K562 (cell line): ENCODE measurements at regions not wholly inside any gene's neighbourhood (a gene's known extent, or its start where the extent isn't known, plus 50 kb on each side); places are given as distances from the start of the nearest gene placed in this dataset.

Experiments used
- ATAC-seq: fragments of 200-7000 bp; cut with Tn5 transposase; 3 replicates; pipeline ENCODE4 v1.9.1; 2020; ENCODE audit warnings: moderate library complexity
- BruUV-seq: library from RNA; stranded (reverse); fragments of 400-500 nt; replicated peaks from 2 replicates; lab custom pipeline; 2021; lab: Mats Ljungman, UMichigan
- CTCF ChIA-PET: fragments of 300-600 bp; formaldehyde crosslinking; extraction: SDS; loops from one replicate; lab custom pipeline; 2021; ENCODE audit warnings: low intra/inter-chr PET ratio; lab: Yijun Ruan, JAX
- POLR2A ChIA-PET: fragments of 300-600, 350-650 bp; sonication (Branson Sonifier 250); formaldehyde crosslinking; extraction: SDS; loops from one replicate; lab custom pipeline; 2021; ENCODE audit warnings: antibody characterized with exemption, inconsistent platforms; lab: Yijun Ruan, JAX
- DNase-seq, 4 experiments: peaks; one replicate each; pipeline versions ENCODE4 v3.0.0 to v3.0.0-alpha.2; 2011 to 2018; ENCODE audit warnings: low spot score in 3 of 4, mixed read lengths in 3 of 4; ENCODE audit errors: extremely low read depth in 1 of 4
- FAIRE-seq: peaks from 2 replicates; lab custom pipeline; 2011; peaks lifted over from hg19 to GRCh38; lab: Jason Lieb, UNC
- H2AFZ ChIP-seq: 2 replicates; pipeline ENCODE4 v1.6.0; 2011; ENCODE audit warnings: low read depth, low read length, control low read depth, inconsistent platforms
- H3K27ac ChIP-seq: fragments of 200-600 bp; 3 replicates; pipeline ENCODE4 v1.8.0; 2011; ENCODE audit warnings: low read depth, mild to moderate bottlenecking, control low read depth, inconsistent platforms, low read length, moderate library complexity, mixed read lengths; ENCODE audit errors: extremely low read depth
- H3K27me3 ChIP-seq, 2 experiments: fragments of 300-600 bp in 1 of 2; 2 replicates in 1 of 2; 3 replicates in 1 of 2; pipeline versions ENCODE4 v1.6.0 to v1.8.0; 2011; ENCODE audit warnings: inconsistent platforms in 2 of 2, low read length in 2 of 2, mild to moderate bottlenecking in 1 of 2, mixed read lengths in 1 of 2, moderate library complexity in 1 of 2; ENCODE audit not compliant: control insufficient read depth in 2 of 2, insufficient read depth in 2 of 2
- H3K36me3 ChIP-seq: fragments of 300-600 bp; 3 replicates; pipeline ENCODE4 v1.8.0; 2011; ENCODE audit warnings: mild to moderate bottlenecking, low read length, inconsistent platforms; ENCODE audit not compliant: control insufficient read depth, insufficient read depth
- H3K4me1 ChIP-seq, 2 experiments: fragments of 200-600 bp in 1 of 2; replicated peaks in 1 of 2; 2 replicates in 1 of 2; 3 replicates in 1 of 2; pipeline versions ENCODE4 v1.5.1 to v1.8.0; 2011; ENCODE audit warnings: inconsistent platforms in 2 of 2, low read length in 2 of 2, mild to moderate bottlenecking in 1 of 2, mixed read lengths in 1 of 2, moderate library complexity in 1 of 2; ENCODE audit not compliant: control insufficient read depth in 2 of 2, insufficient read depth in 2 of 2
- H3K4me2 ChIP-seq: 2 replicates; pipeline ENCODE4 v1.6.1; 2011; ENCODE audit warnings: low read length, control low read depth, inconsistent platforms, mixed read lengths; ENCODE audit not compliant: insufficient read depth
- H3K4me3 ChIP-seq: fragments of 200-600 bp; sonication (generic), shearing (Covaris generic); 2 replicates; pipeline ENCODE4 v1.5.1; 2016; ENCODE audit warnings: control low read depth, inconsistent platforms
- H3K79me2 ChIP-seq: fragments of 200-600 bp; 3 replicates; pipeline ENCODE4 v1.8.0; 2011; ENCODE audit warnings: low read length, inconsistent platforms; ENCODE audit not compliant: control insufficient read depth, insufficient read depth
- H3K9ac ChIP-seq, 2 experiments: 2 replicates each; pipeline versions ENCODE4 v1.6.0 to v1.6.1; 2011; ENCODE audit warnings: low read depth in 2 of 2, low read length in 2 of 2, control low read depth in 1 of 2, inconsistent platforms in 1 of 2, mild to moderate bottlenecking in 1 of 2, mixed read lengths in 1 of 2; ENCODE audit not compliant: insufficient read depth in 1 of 2
- H3K9me1 ChIP-seq: one replicate; pipeline ENCODE4 v1.6.0; 2011; ENCODE audit warnings: inconsistent platforms, mild to moderate bottlenecking, low read length, moderate library complexity; ENCODE audit not compliant: control insufficient read depth, insufficient read depth
- H3K9me3 ChIP-seq: replicated peaks from 2 replicates; pipeline ENCODE4 v1.5.1; 2011; ENCODE audit warnings: low read depth, low read length, inconsistent platforms; ENCODE audit not compliant: control insufficient read depth, insufficient read depth
- H4K20me1 ChIP-seq: replicated peaks from 2 replicates; pipeline ENCODE4 v1.6.1; 2011; ENCODE audit warnings: low read length, inconsistent platforms, mixed read lengths; ENCODE audit not compliant: control insufficient read depth, insufficient read depth
- ATF4 ChIP-seq: fragments of 450-650 bp; formaldehyde crosslinking; IDR thresholded peaks from 2 replicates; pipeline ENCODE4 v1.4.0; 2022; ENCODE audit warnings: mild to moderate bottlenecking, moderate library complexity
- CREB5 ChIP-seq: fragments of 250-450 bp; sonication (Bioruptor Pico); IDR thresholded peaks from 2 replicates; pipeline ENCODE4 v1.5.0; 2020; ENCODE audit warnings: mild to moderate bottlenecking
- OTX1 ChIP-seq: fragments of 450-650 bp; formaldehyde crosslinking; IDR thresholded peaks from 2 replicates; pipeline ENCODE4 v1.4.0; 2022; ENCODE audit warnings: mild to moderate bottlenecking
- PBX2 ChIP-seq, 2 experiments: IDR thresholded peaks in 1 of 2; conservative IDR thresholded peaks in 1 of 2; 2 replicates each; pipeline ENCODE4 v1.6.1; 2016; ENCODE audit warnings: low read depth in 2 of 2, mild to moderate bottlenecking in 1 of 2, missing compliant biosample characterization in 1 of 2, missing genetic modification characterization in 1 of 2, moderate library complexity in 1 of 2
- WGBS: fragments of 100-300 bp; shearing (Covaris generic); methylation state at CpG from one replicate; pipeline ENCODE4 v1.1.6; 2016; ENCODE audit warnings: low coverage, mixed read lengths; ENCODE audit not compliant: insufficient coverage; ENCODE audit errors: missing lambda C conversion rate; 5-methylcytosine and 5-hydroxymethylcytosine counted together
- in situ Hi-C: fragments of 300-500 bp; cut with MboI; formaldehyde crosslinking; loops from 4 replicates; pipeline ENCODE4 v1.15.0; 2018; ENCODE audit warnings: inconsistent platforms, mixed read lengths
- intact Hi-C: fragments of 100-400 bp; cut with micrococcal nuclease; formaldehyde crosslinking; loops from 2 replicates; pipeline ENCODE4 v1.14.2; 2022
- TF ChIP-seq, protein P1 (sequence below): fragments of 450-650 bp; IDR thresholded peaks from 2 replicates; pipeline ENCODE4 v1.6.1; 2016; ENCODE audit warnings: mild to moderate bottlenecking, moderate library complexity

- POLR2A ChIA-PET: no interaction called here
- no peak overlapping the region for H3K4me2 ChIP-seq
- H3K4me3 ChIP-seq: no peak overlapping the region
- no peaks in the 10 kb centered on the region for H3K9me1 ChIP-seq
- FAIRE-seq (no peak), ATAC-seq (no peak), DNase-seq (no peak)
- intact Hi-C loops (no loop called here), in situ Hi-C loops (no loop called here)
- no peak overlapping the region for H3K9ac ChIP-seq
- BruUV-seq: no TSS peak
- no peaks in the 10 kb centered on the region for H3K36me3 ChIP-seq
- H3K4me1 ChIP-seq: no peaks in the 10 kb centered on the region
- CTCF ChIA-PET: no interaction called here
- no peaks in the 10 kb centered on the region for H3K27me3 ChIP-seq
- no peaks in the 10 kb centered on the region for H4K20me1 ChIP-seq
- H3K79me2 ChIP-seq: no peaks in the 10 kb centered on the region
- H3K27ac ChIP-seq: no peak overlapping the region
- H3K9me3 ChIP-seq: peaks cover 1% of the 10 kb centered on the region; the same call in 1 of the 2 replicates
- 0% methylated on average over 4 of the region's 4 CpGs for WGBS
- H2AFZ ChIP-seq: no peak overlapping the region
- TF ChIP-seq, protein P1, sequence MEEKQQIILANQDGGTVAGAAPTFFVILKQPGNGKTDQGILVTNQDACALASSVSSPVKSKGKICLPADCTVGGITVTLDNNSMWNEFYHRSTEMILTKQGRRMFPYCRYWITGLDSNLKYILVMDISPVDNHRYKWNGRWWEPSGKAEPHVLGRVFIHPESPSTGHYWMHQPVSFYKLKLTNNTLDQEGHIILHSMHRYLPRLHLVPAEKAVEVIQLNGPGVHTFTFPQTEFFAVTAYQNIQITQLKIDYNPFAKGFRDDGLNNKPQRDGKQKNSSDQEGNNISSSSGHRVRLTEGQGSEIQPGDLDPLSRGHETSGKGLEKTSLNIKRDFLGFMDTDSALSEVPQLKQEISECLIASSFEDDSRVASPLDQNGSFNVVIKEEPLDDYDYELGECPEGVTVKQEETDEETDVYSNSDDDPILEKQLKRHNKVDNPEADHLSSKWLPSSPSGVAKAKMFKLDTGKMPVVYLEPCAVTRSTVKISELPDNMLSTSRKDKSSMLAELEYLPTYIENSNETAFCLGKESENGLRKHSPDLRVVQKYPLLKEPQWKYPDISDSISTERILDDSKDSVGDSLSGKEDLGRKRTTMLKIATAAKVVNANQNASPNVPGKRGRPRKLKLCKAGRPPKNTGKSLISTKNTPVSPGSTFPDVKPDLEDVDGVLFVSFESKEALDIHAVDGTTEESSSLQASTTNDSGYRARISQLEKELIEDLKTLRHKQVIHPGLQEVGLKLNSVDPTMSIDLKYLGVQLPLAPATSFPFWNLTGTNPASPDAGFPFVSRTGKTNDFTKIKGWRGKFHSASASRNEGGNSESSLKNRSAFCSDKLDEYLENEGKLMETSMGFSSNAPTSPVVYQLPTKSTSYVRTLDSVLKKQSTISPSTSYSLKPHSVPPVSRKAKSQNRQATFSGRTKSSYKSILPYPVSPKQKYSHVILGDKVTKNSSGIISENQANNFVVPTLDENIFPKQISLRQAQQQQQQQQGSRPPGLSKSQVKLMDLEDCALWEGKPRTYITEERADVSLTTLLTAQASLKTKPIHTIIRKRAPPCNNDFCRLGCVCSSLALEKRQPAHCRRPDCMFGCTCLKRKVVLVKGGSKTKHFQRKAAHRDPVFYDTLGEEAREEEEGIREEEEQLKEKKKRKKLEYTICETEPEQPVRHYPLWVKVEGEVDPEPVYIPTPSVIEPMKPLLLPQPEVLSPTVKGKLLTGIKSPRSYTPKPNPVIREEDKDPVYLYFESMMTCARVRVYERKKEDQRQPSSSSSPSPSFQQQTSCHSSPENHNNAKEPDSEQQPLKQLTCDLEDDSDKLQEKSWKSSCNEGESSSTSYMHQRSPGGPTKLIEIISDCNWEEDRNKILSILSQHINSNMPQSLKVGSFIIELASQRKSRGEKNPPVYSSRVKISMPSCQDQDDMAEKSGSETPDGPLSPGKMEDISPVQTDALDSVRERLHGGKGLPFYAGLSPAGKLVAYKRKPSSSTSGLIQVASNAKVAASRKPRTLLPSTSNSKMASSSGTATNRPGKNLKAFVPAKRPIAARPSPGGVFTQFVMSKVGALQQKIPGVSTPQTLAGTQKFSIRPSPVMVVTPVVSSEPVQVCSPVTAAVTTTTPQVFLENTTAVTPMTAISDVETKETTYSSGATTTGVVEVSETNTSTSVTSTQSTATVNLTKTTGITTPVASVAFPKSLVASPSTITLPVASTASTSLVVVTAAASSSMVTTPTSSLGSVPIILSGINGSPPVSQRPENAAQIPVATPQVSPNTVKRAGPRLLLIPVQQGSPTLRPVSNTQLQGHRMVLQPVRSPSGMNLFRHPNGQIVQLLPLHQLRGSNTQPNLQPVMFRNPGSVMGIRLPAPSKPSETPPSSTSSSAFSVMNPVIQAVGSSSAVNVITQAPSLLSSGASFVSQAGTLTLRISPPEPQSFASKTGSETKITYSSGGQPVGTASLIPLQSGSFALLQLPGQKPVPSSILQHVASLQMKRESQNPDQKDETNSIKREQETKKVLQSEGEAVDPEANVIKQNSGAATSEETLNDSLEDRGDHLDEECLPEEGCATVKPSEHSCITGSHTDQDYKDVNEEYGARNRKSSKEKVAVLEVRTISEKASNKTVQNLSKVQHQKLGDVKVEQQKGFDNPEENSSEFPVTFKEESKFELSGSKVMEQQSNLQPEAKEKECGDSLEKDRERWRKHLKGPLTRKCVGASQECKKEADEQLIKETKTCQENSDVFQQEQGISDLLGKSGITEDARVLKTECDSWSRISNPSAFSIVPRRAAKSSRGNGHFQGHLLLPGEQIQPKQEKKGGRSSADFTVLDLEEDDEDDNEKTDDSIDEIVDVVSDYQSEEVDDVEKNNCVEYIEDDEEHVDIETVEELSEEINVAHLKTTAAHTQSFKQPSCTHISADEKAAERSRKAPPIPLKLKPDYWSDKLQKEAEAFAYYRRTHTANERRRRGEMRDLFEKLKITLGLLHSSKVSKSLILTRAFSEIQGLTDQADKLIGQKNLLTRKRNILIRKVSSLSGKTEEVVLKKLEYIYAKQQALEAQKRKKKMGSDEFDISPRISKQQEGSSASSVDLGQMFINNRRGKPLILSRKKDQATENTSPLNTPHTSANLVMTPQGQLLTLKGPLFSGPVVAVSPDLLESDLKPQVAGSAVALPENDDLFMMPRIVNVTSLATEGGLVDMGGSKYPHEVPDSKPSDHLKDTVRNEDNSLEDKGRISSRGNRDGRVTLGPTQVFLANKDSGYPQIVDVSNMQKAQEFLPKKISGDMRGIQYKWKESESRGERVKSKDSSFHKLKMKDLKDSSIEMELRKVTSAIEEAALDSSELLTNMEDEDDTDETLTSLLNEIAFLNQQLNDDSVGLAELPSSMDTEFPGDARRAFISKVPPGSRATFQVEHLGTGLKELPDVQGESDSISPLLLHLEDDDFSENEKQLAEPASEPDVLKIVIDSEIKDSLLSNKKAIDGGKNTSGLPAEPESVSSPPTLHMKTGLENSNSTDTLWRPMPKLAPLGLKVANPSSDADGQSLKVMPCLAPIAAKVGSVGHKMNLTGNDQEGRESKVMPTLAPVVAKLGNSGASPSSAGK: no peak
- TF ChIP-seq ATF4 (CRISPR knock-in tag) (no peak), PBX2 (CRISPR knock-in tag; IDR thresholded peaks at IDR 0.05; ENCODE audit: low read depth) (no peak), PBX2 (tag; conservative IDR thresholded peaks at IDR 0.05; ENCODE audit: low read depth) (no peak), CREB5 (CRISPR knock-in tag) (no peak), OTX1 (CRISPR knock-in tag) (no peak)
Measured at GRCh38 chr4:28014469-28014868, 1153.8 kb downstream of the STIM2 start.
